PC-9 (cell line): ENCODE measurements at regions not wholly inside any gene's neighbourhood (a gene's known extent, or its start where the extent isn't known, plus 50 kb on each side); places are given as distances from the start of the nearest gene placed in this dataset.

Source experiments
- EZH2 ChIP-seq: fragments of 200-600 bp; sonication (generic); IDR thresholded peaks from 2 replicates; pipeline ENCODE4 v1.8.0; 2017; ENCODE audit warnings: antibody characterized with exemption, low read depth
- TF ChIP-seq, protein P1 (sequence below): fragments of 200-600 bp; sonication (generic); conservative IDR thresholded peaks from 2 replicates; pipeline ENCODE4 v1.6.1; 2017; ENCODE audit warnings: mixed run types, antibody characterized with exemption, mild to moderate bottlenecking, moderate library complexity

DNA sequence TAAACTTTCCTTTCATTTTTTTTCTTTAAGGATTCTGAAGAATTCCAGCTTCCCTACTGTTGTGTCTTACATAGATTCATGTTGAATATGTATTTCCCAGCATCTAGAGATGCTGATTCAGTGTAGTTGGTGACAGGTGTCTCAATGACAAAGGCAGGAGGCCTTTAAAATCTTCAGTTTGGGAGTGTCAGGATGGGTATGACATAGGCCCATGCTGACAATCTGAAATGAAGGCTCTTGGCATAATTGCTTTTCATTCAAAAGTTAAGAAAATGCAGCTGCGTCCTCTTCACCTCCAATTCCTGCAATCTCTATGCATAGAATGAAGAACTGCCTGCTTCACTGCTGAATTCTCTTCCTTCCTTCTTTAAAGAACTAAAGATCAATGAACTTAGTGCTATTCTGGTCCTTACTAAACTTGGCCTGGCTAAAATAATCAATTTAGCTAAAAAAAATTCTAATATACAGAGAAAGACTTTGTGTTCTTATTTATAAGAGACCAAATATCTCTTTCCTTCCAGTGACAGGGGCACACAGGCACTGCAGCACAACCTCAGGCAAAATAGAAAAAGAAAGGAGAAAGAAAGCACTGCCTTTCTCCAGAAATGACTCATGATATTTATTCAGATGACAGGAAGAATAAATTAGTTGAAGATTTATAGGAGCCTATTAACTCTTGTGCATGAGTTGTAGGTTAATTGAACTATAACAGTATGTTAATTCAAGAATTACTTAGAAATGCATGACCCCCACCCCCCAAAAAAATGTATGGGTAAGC is 152.6 kb upstream of the GBE1 start:
- TF ChIP-seq, protein P1, sequence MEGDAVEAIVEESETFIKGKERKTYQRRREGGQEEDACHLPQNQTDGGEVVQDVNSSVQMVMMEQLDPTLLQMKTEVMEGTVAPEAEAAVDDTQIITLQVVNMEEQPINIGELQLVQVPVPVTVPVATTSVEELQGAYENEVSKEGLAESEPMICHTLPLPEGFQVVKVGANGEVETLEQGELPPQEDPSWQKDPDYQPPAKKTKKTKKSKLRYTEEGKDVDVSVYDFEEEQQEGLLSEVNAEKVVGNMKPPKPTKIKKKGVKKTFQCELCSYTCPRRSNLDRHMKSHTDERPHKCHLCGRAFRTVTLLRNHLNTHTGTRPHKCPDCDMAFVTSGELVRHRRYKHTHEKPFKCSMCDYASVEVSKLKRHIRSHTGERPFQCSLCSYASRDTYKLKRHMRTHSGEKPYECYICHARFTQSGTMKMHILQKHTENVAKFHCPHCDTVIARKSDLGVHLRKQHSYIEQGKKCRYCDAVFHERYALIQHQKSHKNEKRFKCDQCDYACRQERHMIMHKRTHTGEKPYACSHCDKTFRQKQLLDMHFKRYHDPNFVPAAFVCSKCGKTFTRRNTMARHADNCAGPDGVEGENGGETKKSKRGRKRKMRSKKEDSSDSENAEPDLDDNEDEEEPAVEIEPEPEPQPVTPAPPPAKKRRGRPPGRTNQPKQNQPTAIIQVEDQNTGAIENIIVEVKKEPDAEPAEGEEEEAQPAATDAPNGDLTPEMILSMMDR = no peak
- no peak for TF ChIP-seq EZH2
